Muscle layer of duodenum (tissue), 2 donors: ENCODE measurements at regions not wholly inside any gene's neighbourhood (a gene's known extent, or its start where the extent isn't known, plus 50 kb on each side); places are given as distances from the start of the nearest gene placed in this dataset.

Experiments used
- H3K27ac ChIP-seq: one replicate; pipeline ENCODE4 v1.7.0; 2013; ENCODE audit warnings: mild to moderate bottlenecking, low read length
- H3K27me3 ChIP-seq: one replicate; pipeline ENCODE4 v1.7.0; 2013; ENCODE audit warnings: low read depth, mild to moderate bottlenecking, control low read depth, low read length
- H3K36me3 ChIP-seq, 2 donors: one replicate each; pipeline ENCODE4 v1.7.0; 2013; ENCODE audit warnings: low read length in 2 of 2, control low read depth in 1 of 2, mild to moderate bottlenecking in 1 of 2; ENCODE audit not compliant: insufficient read depth in 2 of 2, control insufficient read depth in 1 of 2
- H3K4me1 ChIP-seq, 2 donors: one replicate each; pipeline ENCODE4 v1.7.0; 2013; ENCODE audit warnings: low read length in 2 of 2, mild to moderate bottlenecking in 2 of 2, control low read depth in 1 of 2, moderate library complexity in 1 of 2; ENCODE audit not compliant: insufficient read depth in 2 of 2, control insufficient read depth in 1 of 2
- H3K4me3 ChIP-seq, 2 donors: one replicate each; pipeline ENCODE4 v1.7.0; 2013; ENCODE audit warnings: low read length in 2 of 2, low read depth in 1 of 2, mild to moderate bottlenecking in 1 of 2
- H3K9me3 ChIP-seq, 2 donors: one replicate each; pipeline ENCODE4 v1.7.0; 2013; ENCODE audit warnings: low read length in 2 of 2, control low read depth in 1 of 2, mild to moderate bottlenecking in 1 of 2; ENCODE audit not compliant: control insufficient read depth in 1 of 2
- donor health status: healthy.

DNA sequence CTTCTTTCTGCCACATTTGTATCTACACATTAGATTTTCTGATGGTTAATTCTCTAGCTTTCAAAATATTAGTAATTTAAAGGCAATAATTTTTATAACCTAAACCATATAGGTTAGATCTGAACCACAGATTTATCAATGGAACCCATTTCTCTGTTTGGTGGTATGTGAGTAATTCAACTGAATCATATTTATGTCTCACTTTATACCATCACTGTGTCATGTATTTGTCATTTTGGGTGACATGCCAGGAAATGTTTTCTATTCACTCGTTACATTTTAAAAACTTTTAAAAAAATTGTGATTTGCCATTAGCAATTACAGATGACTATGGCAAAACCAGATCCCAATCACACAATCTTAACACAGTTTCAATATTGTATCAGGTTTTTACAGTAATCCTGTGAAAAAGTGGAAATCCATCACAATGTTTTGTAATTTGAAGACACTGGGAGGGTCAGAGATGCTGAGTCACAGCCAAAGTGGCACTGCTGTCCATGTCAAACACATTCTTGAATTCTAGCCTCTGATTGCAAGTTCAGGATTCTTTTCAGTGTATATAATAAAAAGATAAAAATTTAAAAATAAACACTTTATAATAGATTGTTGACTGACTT, 356.0 kb upstream of the RBMS3 start:
- H3K27me3 ChIP-seq: no peaks in the 10 kb centered on the region
- no peaks in the 10 kb centered on the region for H3K9me3 ChIP-seq
- no peaks in the 10 kb centered on the region for H3K4me1 ChIP-seq
- H3K27ac ChIP-seq: no peak overlapping the region
- H3K4me3 ChIP-seq: no peak overlapping the region
- H3K36me3 ChIP-seq: no peaks in the 10 kb centered on the region

DNA sequence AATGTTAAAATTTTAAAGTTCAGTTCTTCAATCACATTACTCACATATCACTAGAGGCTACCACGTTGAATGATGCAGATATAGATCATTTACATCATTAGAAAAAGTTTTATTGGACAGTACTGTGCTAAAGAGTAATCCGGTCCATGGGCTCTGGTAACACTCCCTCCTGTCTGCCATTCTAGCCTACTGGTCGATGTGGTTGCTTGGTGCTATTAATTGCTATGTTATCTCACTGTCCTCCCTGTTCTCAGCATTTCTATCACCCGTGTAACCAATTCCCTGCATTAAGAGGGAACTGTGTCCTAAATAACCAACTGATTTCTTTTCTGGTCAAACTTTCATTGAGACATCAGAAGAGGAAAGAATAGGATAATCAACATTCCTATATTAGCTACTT, 347.5 kb upstream of the RBMS3 start:
- no peaks in the 10 kb centered on the region for H3K36me3 ChIP-seq
- no peaks in the 10 kb centered on the region for H3K9me3 ChIP-seq
- no peaks in the 10 kb centered on the region for H3K4me1 ChIP-seq
- H3K27me3 ChIP-seq: no peaks in the 10 kb centered on the region
- no peak overlapping the region for H3K27ac ChIP-seq
- no peak overlapping the region for H3K4me3 ChIP-seq

DNA sequence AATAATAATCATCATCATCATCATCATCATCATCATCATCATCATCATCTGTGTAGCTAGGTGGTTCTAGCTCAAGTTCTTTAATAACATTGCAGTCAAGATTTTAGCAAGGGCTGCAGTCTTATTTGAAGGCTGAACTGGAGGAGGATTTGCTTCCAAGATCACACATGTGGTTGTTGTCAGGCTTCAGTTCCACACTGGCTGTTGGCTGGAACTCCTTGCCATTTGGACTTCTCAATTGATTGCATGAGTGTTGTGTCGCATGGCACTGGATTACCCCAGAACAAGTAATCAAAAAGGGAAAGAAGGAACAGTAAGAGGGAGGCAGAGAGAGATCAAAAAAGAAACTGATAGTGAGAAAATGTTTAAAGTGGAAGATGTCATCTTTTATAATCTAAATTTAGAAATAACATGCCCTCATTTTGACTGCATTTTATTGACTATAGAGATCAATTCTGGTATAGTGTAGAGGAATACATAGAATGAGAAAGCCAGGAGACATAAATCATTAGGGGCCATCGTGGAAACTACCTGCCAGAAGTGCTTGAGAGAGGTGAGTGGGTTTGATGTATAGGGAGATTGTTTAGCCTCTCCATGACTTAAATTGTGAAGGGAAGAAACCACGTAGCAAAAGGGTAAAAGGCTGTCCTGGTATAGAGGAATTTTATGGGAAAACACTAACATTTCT, 346.6 kb upstream of the RBMS3 start:
- Histone ChIP-seq H3K9me3 (no peaks in the 10 kb centered on the region), H3K36me3 (no peaks in the 10 kb centered on the region), H3K27me3 (no peaks in the 10 kb centered on the region), H3K4me1 (no peaks in the 10 kb centered on the region), H3K4me3 (no peak overlapping the region), H3K27ac (no peak overlapping the region)

DNA sequence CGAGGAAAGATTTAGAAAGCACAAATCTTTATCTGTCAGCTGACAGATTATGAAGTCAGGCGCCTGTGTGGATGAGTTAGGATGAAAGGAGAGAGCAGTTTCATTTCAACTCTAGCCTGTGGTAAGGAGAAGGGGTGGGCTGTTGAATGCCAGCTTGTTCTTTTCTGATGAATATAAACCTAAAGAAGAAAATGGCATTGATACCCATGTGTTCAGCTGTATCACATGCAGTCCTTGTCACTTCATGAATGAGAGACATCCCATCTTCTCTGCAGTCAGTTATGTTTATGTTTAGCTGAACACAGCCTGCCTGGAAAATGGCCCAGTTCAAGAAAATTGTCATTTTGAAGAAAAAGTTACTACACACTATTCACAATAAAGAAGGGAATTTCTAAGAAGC, 345.7 kb upstream of the RBMS3 start:
- Histone ChIP-seq H3K9me3 (no peaks in the 10 kb centered on the region), H3K4me1 (no peaks in the 10 kb centered on the region), H3K36me3 (no peaks in the 10 kb centered on the region), H3K27ac (no peak overlapping the region), H3K4me3 (no peak overlapping the region), H3K27me3 (no peaks in the 10 kb centered on the region)

DNA sequence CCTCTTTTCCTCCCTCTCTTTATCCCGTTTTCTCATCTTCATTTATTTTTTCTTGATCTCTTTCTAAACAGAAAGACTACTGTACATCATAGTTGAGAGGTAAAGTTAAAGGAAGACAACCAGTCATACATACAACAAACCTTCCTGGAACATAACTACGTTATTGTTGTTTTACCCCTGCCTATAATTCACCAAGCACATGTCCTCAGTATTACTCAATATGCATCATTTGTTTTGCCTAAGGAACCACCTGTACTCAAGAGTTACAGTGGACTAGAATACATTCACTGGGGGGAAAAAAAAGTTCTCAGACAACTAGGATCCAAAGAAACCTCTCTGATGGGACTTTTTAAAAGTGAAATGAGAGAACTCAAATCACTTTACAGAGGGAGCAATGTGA, 344.7 kb upstream of the RBMS3 start:
- peaks cover 5 to 9% of the 10 kb centered on the region in 2 donors for H3K4me1 ChIP-seq
- H3K27ac ChIP-seq: no peak overlapping the region
- H3K4me3 ChIP-seq: no peak overlapping the region
- H3K36me3 ChIP-seq: no peaks in the 10 kb centered on the region
- H3K27me3 ChIP-seq: no peaks in the 10 kb centered on the region
- H3K9me3 ChIP-seq: no peaks in the 10 kb centered on the region

DNA sequence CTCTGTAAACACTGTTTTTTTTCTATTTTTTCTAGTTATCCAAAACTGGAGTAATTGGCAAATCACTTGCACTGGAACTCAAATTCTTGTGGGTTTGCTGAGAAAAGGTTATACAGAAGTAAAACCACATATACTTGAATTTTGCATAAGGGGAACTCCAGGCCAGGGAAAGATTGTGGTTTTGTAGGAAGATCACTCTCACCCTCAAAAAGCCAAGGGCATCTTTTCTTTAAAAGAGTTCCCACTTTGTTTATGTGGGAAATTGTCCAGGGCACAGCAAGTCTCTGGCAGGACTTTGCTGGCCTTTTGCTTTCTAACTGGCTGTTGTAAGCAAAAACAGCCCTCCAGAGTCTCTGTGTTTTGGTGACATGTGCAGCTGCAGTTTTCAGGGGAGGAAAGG, 340.3 kb upstream of the RBMS3 start:
- H3K27ac ChIP-seq: no peak overlapping the region
- peaks cover 5 to 13% of the 10 kb centered on the region in 2 donors for H3K4me1 ChIP-seq
- no peaks in the 10 kb centered on the region for H3K9me3 ChIP-seq
- H3K36me3 ChIP-seq: no peaks in the 10 kb centered on the region
- H3K27me3 ChIP-seq: no peaks in the 10 kb centered on the region
- no peak overlapping the region for H3K4me3 ChIP-seq

DNA sequence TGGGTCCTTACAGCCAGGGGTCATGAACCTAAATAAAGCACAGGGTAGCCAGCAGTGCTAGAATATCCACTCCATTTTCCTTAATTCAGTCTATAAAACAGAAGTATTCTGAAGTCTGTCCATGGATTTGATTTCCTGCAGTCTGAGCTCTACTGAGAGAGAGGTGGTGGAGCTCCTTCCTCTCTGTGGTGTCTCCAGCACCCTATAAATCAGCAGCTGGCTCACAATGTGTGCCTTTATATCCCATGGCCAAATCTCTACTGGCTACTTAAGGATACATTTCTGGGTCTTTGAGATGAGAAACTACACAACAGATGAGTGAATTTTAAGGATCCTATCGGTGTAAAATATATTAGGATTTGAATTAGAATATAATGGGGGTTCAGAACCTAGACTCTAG, 339.9 kb upstream of the RBMS3 start:
- H3K27me3 ChIP-seq: no peaks in the 10 kb centered on the region
- no peaks in the 10 kb centered on the region for H3K36me3 ChIP-seq
- peaks cover 5 to 13% of the 10 kb centered on the region in 2 donors for H3K4me1 ChIP-seq
- H3K9me3 ChIP-seq: no peaks in the 10 kb centered on the region
- no peak overlapping the region for H3K27ac ChIP-seq
- no peak overlapping the region for H3K4me3 ChIP-seq

DNA sequence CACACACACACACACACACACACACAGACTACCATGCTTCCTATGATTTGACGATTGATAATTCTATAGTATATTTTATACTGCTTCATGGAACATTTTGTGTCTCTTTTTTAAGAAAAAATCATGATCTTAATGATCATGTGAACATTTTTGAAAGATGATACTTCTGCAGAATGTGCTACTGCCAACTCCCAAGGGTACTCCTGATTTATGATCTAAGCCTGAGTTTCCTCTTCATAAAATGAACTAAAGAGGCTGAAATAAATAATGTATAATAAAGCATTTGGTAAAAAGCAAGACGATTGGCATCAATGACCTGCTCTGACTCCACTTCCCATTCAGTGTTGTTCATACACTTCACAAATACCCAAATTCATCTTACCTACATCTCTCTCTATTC, 333.8 kb upstream of the RBMS3 start:
- no peak overlapping the region for H3K27ac ChIP-seq
- no peaks in the 10 kb centered on the region for H3K9me3 ChIP-seq
- no peaks in the 10 kb centered on the region for H3K27me3 ChIP-seq
- H3K36me3 ChIP-seq: no peaks in the 10 kb centered on the region
- no peak overlapping the region for H3K4me3 ChIP-seq
- no peaks in the 10 kb centered on the region for H3K4me1 ChIP-seq

DNA sequence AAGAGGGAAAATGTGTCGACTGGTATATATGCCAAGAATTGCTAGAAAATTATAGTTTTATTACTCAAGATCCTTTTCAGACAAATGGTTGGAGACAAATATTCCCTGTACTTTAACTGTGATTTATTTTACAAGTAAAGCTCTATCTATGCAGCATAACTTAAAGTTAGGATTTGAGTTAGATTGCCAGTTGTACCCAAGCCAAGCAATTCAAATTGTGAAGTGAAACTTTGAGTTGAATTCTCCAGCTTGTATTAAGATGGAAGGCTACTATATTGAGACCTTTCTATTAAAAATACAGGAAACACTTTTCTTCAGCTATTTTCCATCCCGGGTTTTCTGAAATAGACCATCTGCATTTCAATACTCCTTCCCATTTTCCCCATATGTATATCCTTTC, 333.1 kb upstream of the RBMS3 start:
- Histone ChIP-seq H3K4me1 (no peaks in the 10 kb centered on the region), H3K36me3 (no peaks in the 10 kb centered on the region), H3K27ac (no peak overlapping the region), H3K4me3 (no peak overlapping the region), H3K27me3 (no peaks in the 10 kb centered on the region), H3K9me3 (no peaks in the 10 kb centered on the region)

DNA sequence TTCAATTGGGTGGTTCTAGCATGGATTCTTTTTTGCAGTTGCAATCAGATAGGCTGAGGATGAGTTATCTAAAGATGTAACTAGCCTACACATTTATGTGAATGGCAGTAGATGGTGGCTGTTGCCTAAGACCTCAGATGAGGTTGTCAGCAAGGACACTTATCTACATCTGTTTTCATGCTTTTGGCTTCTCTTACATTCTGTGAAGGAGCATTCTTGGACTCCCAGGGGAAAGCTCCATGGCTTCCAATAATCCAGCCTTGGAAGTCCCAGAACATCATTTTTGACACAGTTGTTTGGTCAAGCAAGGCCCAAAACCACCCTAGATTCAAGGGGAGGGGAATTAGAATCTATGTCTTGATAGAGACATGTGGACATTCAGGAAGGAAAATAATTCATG, 332.2 kb upstream of the RBMS3 start:
- Histone ChIP-seq H3K36me3 (no peaks in the 10 kb centered on the region), H3K27me3 (no peaks in the 10 kb centered on the region), H3K9me3 (peaks cover 0 to 2% of the 10 kb centered on the region in 2 donors), H3K4me3 (no peak overlapping the region), H3K4me1 (no peaks in the 10 kb centered on the region), H3K27ac (no peak overlapping the region)

DNA sequence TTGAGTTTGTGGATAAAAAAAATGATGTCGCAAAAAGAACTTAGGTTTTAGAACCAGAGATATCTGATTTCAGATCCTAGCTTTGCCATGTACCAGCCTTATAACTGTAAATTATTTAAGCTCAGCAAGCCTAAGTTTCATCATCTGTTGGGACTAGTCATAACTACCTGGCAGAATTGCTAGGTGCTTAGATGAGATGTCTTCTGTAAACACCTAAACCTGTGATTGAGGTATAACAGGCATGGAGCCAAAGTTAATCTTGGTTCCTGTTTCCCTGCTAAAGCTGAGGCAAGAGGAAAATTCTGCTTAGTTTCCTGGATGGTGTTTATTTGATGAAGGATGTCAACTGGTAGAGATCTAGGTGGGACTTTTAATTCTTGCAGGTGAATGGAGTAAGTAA, 331.3 kb upstream of the RBMS3 start:
- Histone ChIP-seq H3K4me1 (no peaks in the 10 kb centered on the region), H3K4me3 (no peak overlapping the region), H3K36me3 (no peaks in the 10 kb centered on the region), H3K9me3 (peaks cover 0 to 9% of the 10 kb centered on the region in 2 donors), H3K27ac (no peak overlapping the region), H3K27me3 (no peaks in the 10 kb centered on the region)

DNA sequence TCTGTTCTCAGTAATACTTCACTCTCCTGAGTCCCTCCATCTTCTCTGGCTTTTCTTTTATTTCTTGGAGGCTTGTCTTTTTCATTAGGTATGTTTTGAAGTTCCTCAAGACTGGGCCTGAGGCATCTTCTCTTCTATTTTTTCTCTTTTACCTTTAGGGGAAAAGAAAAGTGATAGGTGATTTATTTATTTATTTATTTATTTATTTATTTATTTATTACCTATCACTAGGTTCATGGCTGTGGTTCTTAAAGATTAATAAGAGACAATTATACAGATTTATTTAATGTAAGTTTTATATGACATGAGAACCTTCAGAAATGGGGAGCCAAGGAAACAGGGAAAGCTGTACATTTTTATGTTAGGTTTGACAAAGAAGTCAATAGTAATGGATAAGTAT, 330.3 kb upstream of the RBMS3 start:
- Histone ChIP-seq H3K36me3 (no peaks in the 10 kb centered on the region), H3K4me3 (no peak overlapping the region), H3K4me1 (no peaks in the 10 kb centered on the region), H3K27me3 (no peaks in the 10 kb centered on the region), H3K27ac (no peak overlapping the region), H3K9me3 (peaks cover 0 to 9% of the 10 kb centered on the region in 2 donors)
